Progenitor cell of endocrine pancreas (in vitro differentiated cells): ENCODE measurements at regions not wholly inside any gene's neighbourhood (a gene's known extent, or its start where the extent isn't known, plus 50 kb on each side); places are given as distances from the start of the nearest gene placed in this dataset.

Experiments
- DNase-seq: peaks from one replicate; pipeline ENCODE4 v3.0.0; 2021; ENCODE audit warnings: low spot score; ENCODE audit not compliant: unreplicated experiment
- H3K27ac Mint-ChIP-seq: 2 replicates; pipeline ENCODE4 v1.8.0; 2021; ENCODE audit warnings: mild to moderate bottlenecking, moderate library complexity, mixed read lengths
- H3K27me3 Mint-ChIP-seq: 2 replicates; pipeline ENCODE4 v1.8.0; 2021; ENCODE audit warnings: mixed read lengths
- H3K36me3 Mint-ChIP-seq: 2 replicates; pipeline ENCODE4 v1.8.0; 2022; ENCODE audit warnings: mixed read lengths; ENCODE audit not compliant: insufficient read depth
- H3K4me1 Mint-ChIP-seq: 2 replicates; pipeline ENCODE4 v1.8.0; 2021; ENCODE audit warnings: low read depth, mixed read lengths
- H3K4me3 Mint-ChIP-seq: 2 replicates; pipeline ENCODE4 v1.8.0; 2021; ENCODE audit warnings: low read depth, mild to moderate bottlenecking, moderate library complexity, mixed read lengths
- H3K9me3 Mint-ChIP-seq: 2 replicates; pipeline ENCODE4 v1.8.0; 2021; ENCODE audit warnings: low read depth, mixed read lengths
- CTCF ChIP-seq: fragments of 200-600 bp; sonication (generic); IDR thresholded peaks from one replicate; pipeline ENCODE4 v1.5.0; 2021; ENCODE audit warnings: antibody characterized with exemption, mild to moderate bottlenecking; ENCODE audit not compliant: unreplicated experiment

GRCh38 chr10:128373831-128374230 is 247.6 kb upstream of the MKI67 start:
- H3K27ac Mint-ChIP-seq = no peak overlapping the region
- DNase-seq = no peak
- H3K4me1 Mint-ChIP-seq = peaks cover 7% of the 10 kb centered on the region
- no peak overlapping the region for H3K4me3 Mint-ChIP-seq
- TF ChIP-seq CTCF = no peak
- peaks cover 33% of the 10 kb centered on the region for H3K27me3 Mint-ChIP-seq
- H3K36me3 Mint-ChIP-seq = no peaks in the 10 kb centered on the region
- no peaks in the 10 kb centered on the region for H3K9me3 Mint-ChIP-seq

GRCh38 chr10:128375171-128375570 is 248.9 kb upstream of the MKI67 start:
- Mint-ChIP-seq H3K9me3 (no peaks in the 10 kb centered on the region), H3K27me3 (peaks cover 39% of the 10 kb centered on the region), H3K4me3 (no peak overlapping the region), H3K4me1 (peaks cover 7% of the 10 kb centered on the region), H3K36me3 (no peaks in the 10 kb centered on the region), H3K27ac (no peak overlapping the region)
- DNase-seq = no peak
- TF ChIP-seq CTCF = no peak

GRCh38 chr10:128377364-128377987 is 251.3 kb upstream of the MKI67 start:
- no peak for DNase-seq
- peaks cover 30% of the 10 kb centered on the region for H3K27me3 Mint-ChIP-seq
- H3K36me3 Mint-ChIP-seq = no peaks in the 10 kb centered on the region
- peaks cover 7% of the 10 kb centered on the region for H3K4me1 Mint-ChIP-seq
- H3K27ac Mint-ChIP-seq = no peak overlapping the region
- no peaks in the 10 kb centered on the region for H3K9me3 Mint-ChIP-seq
- H3K4me3 Mint-ChIP-seq = no peak overlapping the region
- no peak for TF ChIP-seq CTCF

- Mint-ChIP-seq H3K27me3 (peaks cover 28% of the 10 kb centered on the region), H3K36me3 (no peaks in the 10 kb centered on the region), H3K4me3 (no peak overlapping the region), H3K27ac (no peak overlapping the region), H3K9me3 (no peaks in the 10 kb centered on the region), H3K4me1 (peaks cover 7% of the 10 kb centered on the region)
- DNase-seq = no peak
- TF ChIP-seq CTCF = no peak
Observed at GRCh38 chr10:128377988-128378387, 251.8 kb upstream of the MKI67 start.

GRCh38 chr10:128380946-128381345 is 254.7 kb upstream of the MKI67 start:
- peaks cover 22% of the 10 kb centered on the region for H3K27me3 Mint-ChIP-seq
- no peak for DNase-seq
- no peaks in the 10 kb centered on the region for H3K9me3 Mint-ChIP-seq
- peak overlapping the region; percentile 23 for H3K27ac Mint-ChIP-seq
- TF ChIP-seq CTCF = no peak
- peaks cover 7% of the 10 kb centered on the region for H3K4me1 Mint-ChIP-seq
- H3K36me3 Mint-ChIP-seq = no peaks in the 10 kb centered on the region
- no peak overlapping the region for H3K4me3 Mint-ChIP-seq
